Small intestine (tissue), 7 donors: ENCODE measurements at regions not wholly inside any gene's neighbourhood (a gene's known extent, or its start where the extent isn't known, plus 50 kb on each side); places are given as distances from the start of the nearest gene placed in this dataset.

Experiments
- DNase-seq, 2 donors: peaks; one replicate each; pipeline versions ENCODE4 v3.0.0 to v3.0.0-alpha.2; 2013
- FAIRE-seq: peaks from 2 replicates; lab custom pipeline; 2012; peaks lifted over from hg19 to GRCh38; lab: Jason Lieb, UNC
- H3K27ac ChIP-seq, 3 donors: one replicate each; pipeline ENCODE4 v1.5.1; 2013; ENCODE audit warnings: low read length in 2 of 3, mild to moderate bottlenecking in 2 of 3, control low read depth in 1 of 3, inconsistent platforms in 1 of 3, low read depth in 1 of 3, moderate library complexity in 1 of 3
- H3K27me3 ChIP-seq, 3 donors: one replicate each; pipeline ENCODE4 v1.6.1; 2013; ENCODE audit warnings: low read length in 3 of 3, inconsistent platforms in 1 of 3; ENCODE audit not compliant: control insufficient read depth in 3 of 3, insufficient read depth in 3 of 3
- H3K36me3 ChIP-seq, 3 donors: one replicate each; pipeline ENCODE4 v1.6.1; 2013; ENCODE audit warnings: low read length in 3 of 3, inconsistent platforms in 1 of 3, low read depth in 1 of 3, mild to moderate bottlenecking in 1 of 3, moderate library complexity in 1 of 3; ENCODE audit not compliant: control insufficient read depth in 3 of 3, insufficient read depth in 2 of 3
- H3K4me1 ChIP-seq, 3 donors: one replicate each; pipeline ENCODE4 v1.6.1; 2013; ENCODE audit warnings: low read length in 2 of 3, inconsistent platforms in 1 of 3, low read depth in 1 of 3, mild to moderate bottlenecking in 1 of 3, moderate library complexity in 1 of 3; ENCODE audit not compliant: control insufficient read depth in 3 of 3, insufficient read depth in 2 of 3
- H3K4me3 ChIP-seq, 3 donors: one replicate each; pipeline ENCODE4 v1.5.1; 2013; ENCODE audit warnings: low read length in 3 of 3, control low read depth in 1 of 3, inconsistent platforms in 1 of 3, low read depth in 1 of 3, mild to moderate bottlenecking in 1 of 3, moderate library complexity in 1 of 3
- H3K9me3 ChIP-seq, 2 donors: one replicate each; pipeline ENCODE4 v1.6.1; 2013; ENCODE audit warnings: low read depth in 1 of 2, low read length in 1 of 2; ENCODE audit not compliant: control insufficient read depth in 2 of 2, insufficient read depth in 1 of 2
- WGBS, 3 donors: extraction: QIAGEN DNeasy Blood & Tissue Kit; methylation state at CpG; one replicate each; pipeline ENCODE4 v1.1.7; 2013; 5-methylcytosine and 5-hydroxymethylcytosine counted together
- donor health status: healthy with polysubstance abuse.
- donor health status: control.
- donor health status: control.
- donor health status: Bipolar disorder and iron deficiency.
- donor health status: healthy.

DNA sequence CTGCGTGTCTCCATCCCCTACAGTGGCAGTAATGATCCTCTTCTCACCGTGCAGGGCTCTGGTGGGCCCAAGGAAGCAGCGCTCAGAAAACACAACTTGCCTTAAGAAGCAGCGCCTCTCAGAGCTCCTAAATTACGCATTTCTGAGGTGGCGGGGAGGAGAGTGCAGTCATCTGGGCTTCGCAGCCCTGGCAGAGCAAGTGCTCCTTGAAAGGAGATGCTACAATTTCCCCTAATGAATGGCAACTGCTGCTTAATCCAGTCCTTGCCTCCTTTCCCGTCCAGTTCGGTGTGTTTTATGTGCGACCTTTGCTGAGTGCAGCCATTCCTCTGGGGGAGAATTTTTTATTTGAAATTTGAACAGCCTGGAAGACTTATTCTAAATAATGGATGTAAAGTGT lies 287.3 kb downstream of the PTPRU start:
- Histone ChIP-seq H3K27ac (no peak overlapping the region), H3K9me3 (no peaks in the 10 kb centered on the region), H3K36me3 (no peaks in the 10 kb centered on the region), H3K4me3 (no peak overlapping the region), H3K27me3 (peaks cover 0 to 7% (median 2%) of the 10 kb centered on the region in 3 donors), H3K4me1 (no peaks in the 10 kb centered on the region)
- DNase-seq, result no peak
- WGBS, 3 donors, result 70 to 75% (median 72%) methylated on average over 10 of the region's 10 CpGs
- no peak for FAIRE-seq

DNA sequence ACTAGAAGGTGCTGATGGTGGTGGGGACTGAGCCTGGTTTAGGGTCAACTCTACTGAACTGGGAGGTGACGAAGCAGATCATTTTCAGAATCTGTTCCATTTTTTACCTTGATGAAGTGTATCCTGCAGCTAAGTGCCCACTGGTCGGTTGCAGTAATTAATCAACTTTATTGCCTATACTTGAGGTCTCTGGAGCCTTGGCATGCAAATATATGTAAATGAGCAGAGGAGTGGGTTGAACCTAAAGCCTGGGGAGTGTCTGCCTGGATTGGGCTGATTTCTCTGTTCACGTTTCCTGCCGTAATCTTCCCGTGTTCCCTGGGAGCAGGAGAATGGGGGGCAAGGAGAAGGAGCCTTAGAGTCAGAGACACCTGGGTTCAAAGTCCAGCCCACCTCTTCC lies 286.8 kb downstream of the PTPRU start:
- Histone ChIP-seq H3K4me3 (no peak overlapping the region), H3K27ac (no peak overlapping the region), H3K4me1 (no peaks in the 10 kb centered on the region), H3K9me3 (no peaks in the 10 kb centered on the region), H3K27me3 (peaks cover 0 to 7% (median 2%) of the 10 kb centered on the region in 3 donors), H3K36me3 (no peaks in the 10 kb centered on the region)
- WGBS, 3 donors, result 47 to 71% (median 48%) methylated on average over 5 of the region's 5 CpGs
- DNase-seq (no peak), FAIRE-seq (no peak)

DNA sequence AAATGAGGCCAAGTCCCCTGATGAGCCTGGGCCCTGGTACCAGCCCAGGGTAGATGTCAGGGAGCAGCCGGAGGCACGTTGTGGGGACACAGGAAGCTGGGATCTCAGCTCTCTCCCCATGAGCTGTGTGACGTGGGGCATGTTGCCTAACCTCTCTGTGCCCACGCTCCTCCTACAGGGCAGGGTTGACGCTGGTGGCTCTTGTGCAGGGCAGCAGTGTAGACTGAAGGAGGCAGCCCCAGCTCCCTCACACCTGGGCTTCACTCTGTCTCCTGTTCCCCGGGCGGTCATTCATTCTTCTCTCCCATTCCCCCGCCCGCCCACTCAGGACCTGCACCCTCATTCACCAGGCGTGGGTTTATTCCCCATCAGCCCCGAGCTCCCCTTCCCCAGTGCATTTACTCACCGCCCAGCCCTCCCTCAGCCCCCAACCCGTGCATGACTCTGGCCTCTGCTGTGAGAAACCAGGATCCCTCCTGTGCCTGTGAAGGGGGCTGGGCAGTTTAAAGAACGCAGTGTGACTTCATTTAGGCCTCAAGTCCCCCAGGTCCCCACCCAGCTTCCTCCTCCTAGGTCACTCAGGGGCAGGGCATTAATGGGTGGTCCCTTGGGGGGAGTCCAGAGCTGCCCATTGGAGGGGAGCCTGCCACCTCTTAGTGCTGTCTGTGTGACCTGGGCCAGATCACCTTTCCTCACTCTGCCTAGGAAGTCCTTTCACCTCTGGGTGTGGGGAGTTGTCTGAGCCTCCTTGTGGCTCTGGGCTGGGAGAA lies 285.7 kb downstream of the PTPRU start:
- 59 to 65% (median 59%) methylated on average over 14 of the region's 14 CpGs for WGBS, 3 donors
- DNase-seq, result no peak
- H3K27me3 ChIP-seq, result peaks cover 0 to 5% (median 2%) of the 10 kb centered on the region in 3 donors
- FAIRE-seq, result no peak
- H3K4me3 ChIP-seq, result no peak overlapping the region
- no peaks in the 10 kb centered on the region for H3K4me1 ChIP-seq
- H3K27ac ChIP-seq, result no peak overlapping the region
- H3K36me3 ChIP-seq, result no peaks in the 10 kb centered on the region
- H3K9me3 ChIP-seq, result no peaks in the 10 kb centered on the region

DNA sequence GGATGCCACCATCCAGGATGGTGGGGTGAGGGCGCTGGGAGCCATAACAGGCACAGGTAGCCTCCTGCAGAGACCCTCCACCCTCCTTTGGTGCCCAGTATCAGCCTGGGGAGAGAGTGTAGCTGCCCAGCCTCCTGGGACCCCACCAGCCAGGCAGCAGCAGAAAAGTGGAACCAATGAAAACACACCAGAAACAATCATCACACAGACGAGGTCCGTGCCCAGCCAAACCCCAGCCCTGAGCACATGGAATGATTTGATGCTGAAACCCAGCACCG lies 285.1 kb downstream of the PTPRU start:
- Histone ChIP-seq H3K4me1 (no peaks in the 10 kb centered on the region), H3K27me3 (peaks cover 0 to 2% (median under 1%) of the 10 kb centered on the region in 3 donors), H3K9me3 (no peaks in the 10 kb centered on the region), H3K27ac (no peak overlapping the region), H3K36me3 (no peaks in the 10 kb centered on the region), H3K4me3 (no peak overlapping the region)
- 31 to 60% (median 46%) methylated on average over 4 of the region's 4 CpGs for WGBS, 3 donors
- FAIRE-seq (no peak), DNase-seq (no peak)

DNA sequence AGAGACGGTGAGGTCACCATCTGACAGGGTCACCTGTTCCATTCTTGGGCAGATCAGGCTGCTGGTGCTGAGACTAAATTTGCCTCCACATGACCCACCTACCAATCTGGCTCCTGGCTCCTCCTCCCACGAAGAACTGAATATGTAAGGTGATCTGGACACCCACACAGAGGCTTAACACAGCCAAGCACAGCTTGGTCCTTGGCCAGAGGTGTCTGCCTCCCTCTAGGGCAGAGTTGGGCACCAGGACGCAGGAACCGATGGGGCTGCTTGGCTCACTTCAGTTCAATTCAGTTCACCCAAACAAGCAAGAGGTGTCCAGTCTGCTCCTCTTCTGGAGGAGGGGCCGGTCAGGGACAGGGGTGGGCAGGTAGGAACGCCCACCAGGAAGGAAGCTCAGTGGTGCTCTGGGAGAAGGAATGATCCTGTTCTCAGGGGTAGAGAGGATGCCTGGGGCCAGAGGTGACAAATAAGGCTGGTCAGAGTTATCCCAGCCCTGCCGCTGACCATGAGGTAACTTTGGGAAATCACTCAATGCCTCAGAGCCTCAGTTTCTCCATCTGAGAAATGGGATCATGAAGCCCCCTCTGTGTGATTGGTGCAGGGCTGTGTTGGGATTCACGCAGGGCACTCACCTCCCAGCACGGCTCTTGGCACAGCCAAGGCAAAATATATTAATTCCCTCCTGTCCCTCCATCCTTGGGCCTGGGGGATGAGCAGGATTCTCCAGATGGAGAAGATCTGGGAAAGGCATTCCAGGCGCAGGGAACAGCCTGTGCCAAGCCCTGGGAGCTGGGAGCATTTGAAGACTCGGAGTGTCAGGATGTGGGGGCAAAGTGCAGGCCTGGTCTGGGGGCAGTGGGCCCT lies 284.5 kb downstream of the PTPRU start:
- no peaks in the 10 kb centered on the region for H3K9me3 ChIP-seq
- no peak overlapping the region for H3K27ac ChIP-seq
- DNase-seq (no peak), FAIRE-seq (no peak)
- 64 to 67% (median 67%) methylated on average over 11 of the region's 11 CpGs for WGBS, 3 donors
- H3K36me3 ChIP-seq, result no peaks in the 10 kb centered on the region
- H3K4me1 ChIP-seq, result no peaks in the 10 kb centered on the region
- no peak overlapping the region for H3K4me3 ChIP-seq
- H3K27me3 ChIP-seq, result peaks cover 0 to 2% (median 0%) of the 10 kb centered on the region in 3 donors

DNA sequence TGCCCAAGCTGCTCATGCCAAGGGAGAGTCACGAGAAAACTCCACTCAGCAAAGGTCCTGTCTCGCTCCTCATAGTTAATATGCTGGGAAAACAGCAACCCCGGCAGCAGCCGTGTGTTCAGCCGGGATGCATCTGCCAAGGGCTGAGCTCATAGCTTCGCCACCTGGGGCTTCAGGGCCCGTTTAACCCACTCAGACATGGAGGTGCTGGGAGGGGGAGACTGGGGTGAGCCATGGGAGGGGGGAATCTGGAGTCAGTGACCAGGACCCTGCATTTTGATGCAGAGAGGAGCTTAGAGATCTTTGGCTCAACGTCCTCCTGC lies 283.4 kb downstream of the PTPRU start:
- no peaks in the 10 kb centered on the region for H3K9me3 ChIP-seq
- FAIRE-seq (no peak), DNase-seq (no peak)
- no peak overlapping the region for H3K27ac ChIP-seq
- no peaks in the 10 kb centered on the region for H3K4me1 ChIP-seq
- peaks cover 0 to 2% (median 0%) of the 10 kb centered on the region in 3 donors for H3K27me3 ChIP-seq
- H3K4me3 ChIP-seq, result no peak overlapping the region
- no peaks in the 10 kb centered on the region for H3K36me3 ChIP-seq
- 45 to 50% (median 46%) methylated on average over 8 of the region's 8 CpGs for WGBS, 3 donors

DNA sequence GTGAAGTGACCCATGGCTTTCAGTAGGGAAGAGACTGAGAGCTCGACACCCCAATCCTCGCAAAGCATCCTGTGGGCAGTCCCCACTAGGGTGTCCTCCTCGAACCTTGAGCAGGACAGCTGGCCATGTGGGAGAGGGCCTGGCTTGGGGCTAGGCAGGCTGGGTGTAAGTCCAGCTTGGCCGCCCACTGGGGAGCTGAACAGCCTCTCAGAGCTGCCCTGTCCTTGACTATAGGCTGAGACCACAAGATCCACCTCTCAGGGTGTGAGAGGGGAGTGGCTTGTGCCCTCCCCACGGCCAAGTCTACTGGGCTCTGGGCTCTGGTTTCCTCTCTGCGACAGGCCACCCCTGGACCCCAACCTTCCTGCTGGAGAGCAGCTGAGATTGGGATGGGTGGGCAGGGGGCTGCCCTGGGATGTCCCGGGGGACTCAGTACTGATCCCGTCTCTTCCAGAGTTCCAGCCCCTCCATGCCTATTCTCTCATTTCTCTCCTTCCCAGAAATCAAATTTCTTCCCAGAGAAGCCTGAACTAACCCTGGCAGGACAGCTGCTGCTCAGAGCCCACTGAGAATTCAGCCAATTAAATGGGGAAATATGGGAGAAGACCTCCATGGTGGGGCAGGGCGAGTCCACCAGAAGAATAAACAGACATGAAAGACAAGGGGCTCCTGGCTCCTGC lies 282.9 kb downstream of the PTPRU start:
- H3K36me3 ChIP-seq, result no peaks in the 10 kb centered on the region
- H3K27ac ChIP-seq, result no peak overlapping the region
- H3K27me3 ChIP-seq, result peaks cover 0 to under 1% (median 0%) of the 10 kb centered on the region in 3 donors
- H3K4me1 ChIP-seq, result no peaks in the 10 kb centered on the region
- no peak for FAIRE-seq
- H3K9me3 ChIP-seq, result no peaks in the 10 kb centered on the region
- no peak for DNase-seq
- no peak overlapping the region for H3K4me3 ChIP-seq
- WGBS, 3 donors, result 59 to 69% (median 67%) methylated on average over 8 to 9 of the region's 9 CpGs

DNA sequence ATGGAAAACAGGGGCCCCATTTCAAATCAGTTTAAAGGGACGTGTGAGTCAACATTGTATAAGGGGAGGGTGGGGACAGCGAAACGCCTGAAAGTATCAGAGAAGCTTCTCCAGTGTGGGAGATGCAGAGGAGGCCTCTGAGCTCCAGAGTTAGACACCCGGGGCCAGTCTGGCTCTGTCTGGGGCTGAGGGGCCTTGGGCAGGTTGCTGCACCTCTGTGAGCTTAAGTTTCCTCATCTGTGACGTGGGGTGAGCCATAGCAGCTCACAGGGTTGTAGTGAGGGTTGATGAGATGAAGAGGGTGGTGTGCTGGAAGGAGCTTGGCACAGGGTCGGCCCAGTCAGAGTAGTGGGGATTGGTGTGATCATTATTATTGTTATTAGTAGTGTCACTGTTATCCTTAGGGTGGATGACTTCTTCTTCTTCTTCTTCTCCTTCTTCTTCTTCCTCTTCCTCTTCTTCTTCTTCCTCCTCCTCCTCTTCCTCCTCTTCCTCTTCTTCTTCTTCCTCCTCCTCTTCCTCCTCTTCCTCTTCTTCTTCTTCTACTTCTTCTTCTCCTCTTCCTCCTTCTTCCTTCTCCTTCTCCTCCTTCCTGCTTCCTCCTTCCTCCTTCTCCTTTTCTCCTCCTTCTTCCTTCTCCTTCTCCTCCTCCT lies 282.0 kb downstream of the PTPRU start:
- FAIRE-seq, result no peak
- Histone ChIP-seq H3K4me1 (no peaks in the 10 kb centered on the region), H3K27me3 (no peaks in the 10 kb centered on the region), H3K27ac (no peak overlapping the region), H3K4me3 (no peak overlapping the region), H3K36me3 (no peaks in the 10 kb centered on the region), H3K9me3 (no peaks in the 10 kb centered on the region)
- 48 to 76% (median 64%) methylated on average over 6 of the region's 6 CpGs for WGBS, 3 donors
- DNase-seq, result no peak
